ENCODE measurements at regions not wholly inside any gene's neighbourhood (a gene's known extent, or its start where the extent isn't known, plus 50 kb on each side); places are given as distances from the start of the nearest gene placed in this dataset.

- Histone ChIP-seq H3K36me3 (ENCODE audit: control insufficient read depth in 4 of 4, insufficient read depth in 3 of 4, low read depth in 1 of 4, low read length in 3 of 4) (no peaks in the 10 kb centered on the region), H3K27ac (ENCODE audit: low read depth in 1 of 2, low read length in 2 of 2) (no peak overlapping the region), H3K4me3 (ENCODE audit: low read depth in 1 of 3, low read length in 3 of 3) (no peak overlapping the region), H3K9me3 (ENCODE audit: control insufficient read depth in 4 of 4, low read length in 3 of 4) (peaks cover 0 to 3% (median 0%) of the 10 kb centered on the region in 4 donors), H3K27me3 (ENCODE audit: control insufficient read depth in 4 of 4, insufficient read depth in 4 of 4, low read length in 3 of 4) (no peaks in the 10 kb centered on the region), H3K4me1 (ENCODE audit: control insufficient read depth in 4 of 4, insufficient read depth in 4 of 4, low read length in 3 of 4) (peaks cover 0 to 5% (median 2%) of the 10 kb centered on the region in 4 donors), H3K9ac (ENCODE audit: low read depth in 1 of 2, low read length in 2 of 2) (no peak overlapping the region)
- no peak for DNase-seq (ENCODE audit: low spot score)
- TF ChIP-seq HNF4A (conservative IDR thresholded peaks at IDR 0.05) (no peak), FOXA2 (IDR thresholded peaks at IDR 0.05) (no peak), HNF4G (IDR thresholded peaks at IDR 0.05) (no peak), FOXA1 (IDR thresholded peaks at IDR 0.05) (no peak), MAX (IDR thresholded peaks at IDR 0.05) (no peak), JUND (IDR thresholded peaks at IDR 0.05) (no peak), EGR1 (IDR thresholded peaks at IDR 0.05; ENCODE audit: low read depth in 2 of 2) (no peak), GABPA (IDR thresholded peaks at IDR 0.05 in 1 of 2, conservative IDR thresholded peaks at IDR 0.05 in 1 of 2) (no peak), REST (IDR thresholded peaks at IDR 0.05) (no peak), SP1 (IDR thresholded peaks at IDR 0.05) (no peak), ZBTB33 (IDR thresholded peaks at IDR 0.05) (no peak), ATF3 (IDR thresholded peaks at IDR 0.05) (no peak), RAD21 (IDR thresholded peaks at IDR 0.05) (no peak), TAF1 (conservative IDR thresholded peaks at IDR 0.05) (no peak), NR2F2 (IDR thresholded peaks at IDR 0.05) (no peak)
- TF ChIP-seq, protein P1, sequence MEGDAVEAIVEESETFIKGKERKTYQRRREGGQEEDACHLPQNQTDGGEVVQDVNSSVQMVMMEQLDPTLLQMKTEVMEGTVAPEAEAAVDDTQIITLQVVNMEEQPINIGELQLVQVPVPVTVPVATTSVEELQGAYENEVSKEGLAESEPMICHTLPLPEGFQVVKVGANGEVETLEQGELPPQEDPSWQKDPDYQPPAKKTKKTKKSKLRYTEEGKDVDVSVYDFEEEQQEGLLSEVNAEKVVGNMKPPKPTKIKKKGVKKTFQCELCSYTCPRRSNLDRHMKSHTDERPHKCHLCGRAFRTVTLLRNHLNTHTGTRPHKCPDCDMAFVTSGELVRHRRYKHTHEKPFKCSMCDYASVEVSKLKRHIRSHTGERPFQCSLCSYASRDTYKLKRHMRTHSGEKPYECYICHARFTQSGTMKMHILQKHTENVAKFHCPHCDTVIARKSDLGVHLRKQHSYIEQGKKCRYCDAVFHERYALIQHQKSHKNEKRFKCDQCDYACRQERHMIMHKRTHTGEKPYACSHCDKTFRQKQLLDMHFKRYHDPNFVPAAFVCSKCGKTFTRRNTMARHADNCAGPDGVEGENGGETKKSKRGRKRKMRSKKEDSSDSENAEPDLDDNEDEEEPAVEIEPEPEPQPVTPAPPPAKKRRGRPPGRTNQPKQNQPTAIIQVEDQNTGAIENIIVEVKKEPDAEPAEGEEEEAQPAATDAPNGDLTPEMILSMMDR (IDR thresholded peaks at IDR 0.05; ENCODE audit: low read depth, low read length, missing input control) = no peak
- 68% methylated on average over 2 of the region's 2 CpGs for WGBS
Measured at GRCh38 chr6:9537381-9537780, 877.5 kb downstream of the TFAP2A start.

GRCh38 chr6:9535106-9535505 is 879.8 kb downstream of the TFAP2A start:
- H3K9me3 ChIP-seq (ENCODE audit: control insufficient read depth in 4 of 4, low read length in 3 of 4) = peaks cover 0 to 6% (median 0%) of the 10 kb centered on the region in 4 donors
- no peak for DNase-seq (ENCODE audit: low spot score)
- no peak overlapping the region for H3K4me3 ChIP-seq (ENCODE audit: low read depth in 1 of 3, low read length in 3 of 3)
- H3K9ac ChIP-seq (ENCODE audit: low read depth in 1 of 2, low read length in 2 of 2) = no peak overlapping the region
- TF ChIP-seq REST (IDR thresholded peaks at IDR 0.05) (no peak), JUND (IDR thresholded peaks at IDR 0.05) (no peak), RAD21 (IDR thresholded peaks at IDR 0.05) (no peak), NR2F2 (IDR thresholded peaks at IDR 0.05) (no peak), RXRA (IDR thresholded peaks at IDR 0.05) (no peak)
- no peaks in the 10 kb centered on the region for H3K27me3 ChIP-seq (ENCODE audit: control insufficient read depth in 4 of 4, insufficient read depth in 4 of 4, low read length in 3 of 4)
- peaks cover 0 to 5% (median 2%) of the 10 kb centered on the region in 4 donors for H3K4me1 ChIP-seq (ENCODE audit: control insufficient read depth in 4 of 4, insufficient read depth in 4 of 4, low read length in 3 of 4)
- no peak overlapping the region for H3K27ac ChIP-seq (ENCODE audit: low read depth in 1 of 2, low read length in 2 of 2)
- 84% methylated on average over 2 of the region's 2 CpGs for WGBS
- H3K36me3 ChIP-seq (ENCODE audit: control insufficient read depth in 4 of 4, insufficient read depth in 3 of 4, low read depth in 1 of 4, low read length in 3 of 4) = no peaks in the 10 kb centered on the region

All from liver (tissue), 8 donors.